PC-9 (cell line): ENCODE measurements at regions not wholly inside any gene's neighbourhood (a gene's known extent, or its start where the extent isn't known, plus 50 kb on each side); places are given as distances from the start of the nearest gene placed in this dataset.

Source experiments
- BruUV-seq: library from RNA; stranded (reverse); fragments of 400-500 nt; replicated peaks from 2 replicates; lab custom pipeline; 2021; lab: Mats Ljungman, UMichigan
- CTCF ChIA-PET: fragments of 300-600 bp; sonication (Branson Sonifier 250); formaldehyde crosslinking; loops from one replicate; lab custom pipeline; 2022; ENCODE audit warnings: antibody characterized with exemption; lab: Charles Lee
- POLR2A ChIA-PET: fragments of 300-600 bp; sonication (Branson Sonifier 250); formaldehyde crosslinking; loops from one replicate; lab custom pipeline; 2022; ENCODE audit warnings: antibody characterized with exemption; ENCODE audit not compliant: unreplicated experiment; lab: Charles Lee
- DNase-seq, 2 experiments: peaks; one replicate each; pipeline versions ENCODE4 v3.0.0 to v3.0.0-alpha.2; 2015 to 2022; ENCODE audit warnings: mixed read lengths in 1 of 2
- H2AFZ ChIP-seq: fragments of 200-600 bp; sonication (generic); 2 replicates; pipeline ENCODE4 v1.8.1; 2017; ENCODE audit warnings: antibody characterized with exemption
- H3F3A ChIP-seq: fragments of 200-600 bp; sonication (generic); 2 replicates; pipeline ENCODE4 v1.8.1; 2017; ENCODE audit warnings: antibody characterized with exemption, mild to moderate bottlenecking, low read depth; ENCODE audit not compliant: insufficient read depth
- H3K27ac ChIP-seq: fragments of 200-600 bp; sonication (generic); 2 replicates; pipeline ENCODE4 v1.6.1; 2016; ENCODE audit warnings: mixed run types
- H3K27me3 ChIP-seq: fragments of 200-600 bp; sonication (generic); 2 replicates; pipeline ENCODE4 v1.6.1; 2016; ENCODE audit warnings: low read depth, mixed run types; ENCODE audit not compliant: insufficient read depth
- H3K36me3 ChIP-seq: fragments of 200-600 bp; sonication (generic); 2 replicates; pipeline ENCODE4 v1.6.1; 2016; ENCODE audit warnings: low read depth, mixed run types
- H3K4me1 ChIP-seq: fragments of 200-600 bp; sonication (generic); replicated peaks from 2 replicates; pipeline ENCODE4 v1.6.1; 2016; ENCODE audit warnings: mixed run types; ENCODE audit not compliant: insufficient read depth
- H3K4me2 ChIP-seq: fragments of 200-600 bp; sonication (generic); 2 replicates; pipeline ENCODE4 v1.6.1; 2017; ENCODE audit warnings: mixed run types
- H3K4me3 ChIP-seq: fragments of 200-600 bp; sonication (generic); 2 replicates; pipeline ENCODE4 v1.6.1; 2016; ENCODE audit warnings: mixed run types
- H3K79me2 ChIP-seq: fragments of 200-600 bp; sonication (generic); 2 replicates; pipeline ENCODE4 v1.6.1; 2017; ENCODE audit warnings: low read depth, mixed run types
- H3K9me2 ChIP-seq: fragments of 200-600 bp; sonication (generic); 2 replicates; pipeline ENCODE4 v1.8.1; 2017; ENCODE audit warnings: mild to moderate bottlenecking; ENCODE audit not compliant: insufficient read depth
- H3K9me3 ChIP-seq: fragments of 200-600 bp; sonication (generic); 2 replicates; pipeline ENCODE4 v1.8.1; 2016; ENCODE audit warnings: low read depth; ENCODE audit not compliant: insufficient read depth
- H4K20me1 ChIP-seq: fragments of 200-600 bp; sonication (generic); 2 replicates; pipeline ENCODE4 v1.8.1; 2017; ENCODE audit not compliant: insufficient read depth
- CTCF ChIP-seq: fragments of 200-600 bp; sonication (generic); conservative IDR thresholded peaks from 2 replicates; pipeline ENCODE4 v1.6.1; 2017; ENCODE audit warnings: mixed run types, antibody characterized with exemption, mild to moderate bottlenecking, moderate library complexity
- EZH2 ChIP-seq: fragments of 200-600 bp; sonication (generic); IDR thresholded peaks from 2 replicates; pipeline ENCODE4 v1.8.0; 2017; ENCODE audit warnings: antibody characterized with exemption, low read depth
- intact Hi-C: fragments of 100-400 bp; cut with micrococcal nuclease; formaldehyde crosslinking; loops from one replicate; pipeline ENCODE4 v1.10.0; 2022; ENCODE audit not compliant: unreplicated experiment

GRCh38 chr21:16554503-16554902, 824.7 kb downstream of the USP25 start:
- Histone ChIP-seq H2AFZ (no peak overlapping the region), H3K36me3 (no peaks in the 10 kb centered on the region), H3K27ac (no peak overlapping the region), H3K4me3 (no peak overlapping the region), H3K79me2 (no peaks in the 10 kb centered on the region), H3K4me2 (no peak overlapping the region), H3K4me1 (no peaks in the 10 kb centered on the region), H3K9me2 (no peaks in the 10 kb centered on the region), H3F3A (no peaks in the 10 kb centered on the region), H4K20me1 (no peaks in the 10 kb centered on the region), H3K9me3 (0 out of 2 replicates have a peak, but pooled peaks cover 7% of the 10 kb centered on the region), H3K27me3 (no peaks in the 10 kb centered on the region)
- no TSS peak for BruUV-seq
- DNase-seq = no peak
- no peak for TF ChIP-seq EZH2
- no peak for TF ChIP-seq CTCF
- intact Hi-C loops = no loop called here
- POLR2A ChIA-PET = no interaction called here
- CTCF ChIA-PET = no interaction called here

GRCh38 chr21:16563116-16563515, 833.3 kb downstream of the USP25 start:
- no peaks in the 10 kb centered on the region for H3K9me2 ChIP-seq
- intact Hi-C loops = loop anchor here (5.0 to 10.0 kb wide), 2 partner anchors 222 to 349 kb away; no protein-coding TSS in a partner anchor
- ChIA-PET CTCF (interaction anchor here (0.7 kb wide), 2 partner anchors 144 to 441 kb away, joined by 12 to 16 read pairs; no protein-coding TSS in a partner anchor), POLR2A (interaction anchor here (0.7 kb wide), 1 partner anchor 973 kb away, joined by 3 read pairs; no protein-coding TSS in a partner anchor)
- H3K9me3 ChIP-seq = no peaks in the 10 kb centered on the region
- no peak for TF ChIP-seq CTCF
- no peak for TF ChIP-seq EZH2
- H2AFZ ChIP-seq = peak overlapping the region; percentile 68
- no peaks in the 10 kb centered on the region for H3K36me3 ChIP-seq
- BruUV-seq = no TSS peak
- no peaks in the 10 kb centered on the region for H3K27me3 ChIP-seq
- peak in 1 of 2 experiments; percentile 53 for DNase-seq
- H3K4me2 ChIP-seq = peak overlapping the region; percentile 65
- peaks cover 21% of the 10 kb centered on the region for H3K4me1 ChIP-seq
- no peaks in the 10 kb centered on the region for H3K79me2 ChIP-seq
- no peaks in the 10 kb centered on the region for H4K20me1 ChIP-seq
- no peak overlapping the region for H3K4me3 ChIP-seq
- H3F3A ChIP-seq = peaks cover 16% of the 10 kb centered on the region
- H3K27ac ChIP-seq = peak overlapping the region; percentile 67

GRCh38 chr21:16563795-16564194, 834.0 kb downstream of the USP25 start:
- BruUV-seq = no TSS peak
- H3K27ac ChIP-seq = peak overlapping the region; percentile 67
- peak overlapping the region; percentile 74 for H2AFZ ChIP-seq
- TF ChIP-seq CTCF (no peak), EZH2 (no peak)
- H3K4me1 ChIP-seq = peaks cover 27% of the 10 kb centered on the region
- H3K9me3 ChIP-seq = no peaks in the 10 kb centered on the region
- DNase-seq = peak; percentile 83 to 93
- no peak overlapping the region for H3K4me3 ChIP-seq
- no peaks in the 10 kb centered on the region for H4K20me1 ChIP-seq
- ChIA-PET CTCF (interaction anchor here (0.7 kb wide), 1 partner anchor 145 kb away, joined by 12 read pairs; no protein-coding TSS in a partner anchor), POLR2A (interaction anchor here (0.7 kb wide), 2 partner anchors 297 to 972 kb away, joined by 3 to 12 read pairs; no protein-coding TSS in a partner anchor)
- H3F3A ChIP-seq = peaks cover 16% of the 10 kb centered on the region
- H3K36me3 ChIP-seq = no peaks in the 10 kb centered on the region
- no peaks in the 10 kb centered on the region for H3K79me2 ChIP-seq
- no peaks in the 10 kb centered on the region for H3K9me2 ChIP-seq
- H3K4me2 ChIP-seq = peak overlapping the region; percentile 65
- intact Hi-C loops = loop anchor here (5.0 to 10.0 kb wide), 2 partner anchors 221 to 349 kb away; no protein-coding TSS in a partner anchor
- no peaks in the 10 kb centered on the region for H3K27me3 ChIP-seq
